Fibroblast of lung (primary cell): ENCODE measurements at regions not wholly inside any gene's neighbourhood (a gene's known extent, or its start where the extent isn't known, plus 50 kb on each side); places are given as distances from the start of the nearest gene placed in this dataset.

ENCODE experiments used
- EZH2 ChIP-seq: IDR thresholded peaks from 2 replicates; pipeline ENCODE4 v1.5.1; 2012; ENCODE audit warnings: low read length, control low read depth, mild to moderate bottlenecking; ENCODE audit errors: missing control alignments
- TF ChIP-seq, protein P1 (sequence below), 2 donors: IDR thresholded peaks in 1 of 2; conservative IDR thresholded peaks in 1 of 2; 1 replicate in 1 of 2; 2 replicates in 1 of 2; pipeline ENCODE4 v1.5.1; 2011 to 2012; ENCODE audit warnings: low read length in 2 of 2, control low read depth in 1 of 2, inconsistent platforms in 1 of 2, low read depth in 1 of 2, mild to moderate bottlenecking in 1 of 2

DNA sequence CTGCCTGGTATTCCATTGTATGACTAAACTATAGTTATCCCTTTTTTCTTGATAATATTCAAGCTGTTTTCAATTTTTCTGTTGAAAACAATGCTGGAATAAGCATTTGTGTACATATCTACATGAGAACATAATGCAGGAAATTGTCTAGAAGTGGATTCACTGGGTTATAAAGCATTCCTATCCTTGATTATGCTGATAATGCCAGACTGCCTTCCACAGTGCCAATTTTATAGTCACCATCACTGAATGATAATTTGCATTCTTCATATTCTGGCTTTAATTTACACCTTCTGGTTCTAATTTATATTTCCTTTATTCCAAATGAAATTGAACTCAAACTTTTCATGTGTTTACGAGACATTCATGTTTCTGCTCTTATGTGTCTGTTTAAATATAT, 651.0 kb upstream of the PLXNA2 start:
- TF ChIP-seq EZH2, result no peak
- TF ChIP-seq, protein P1, sequence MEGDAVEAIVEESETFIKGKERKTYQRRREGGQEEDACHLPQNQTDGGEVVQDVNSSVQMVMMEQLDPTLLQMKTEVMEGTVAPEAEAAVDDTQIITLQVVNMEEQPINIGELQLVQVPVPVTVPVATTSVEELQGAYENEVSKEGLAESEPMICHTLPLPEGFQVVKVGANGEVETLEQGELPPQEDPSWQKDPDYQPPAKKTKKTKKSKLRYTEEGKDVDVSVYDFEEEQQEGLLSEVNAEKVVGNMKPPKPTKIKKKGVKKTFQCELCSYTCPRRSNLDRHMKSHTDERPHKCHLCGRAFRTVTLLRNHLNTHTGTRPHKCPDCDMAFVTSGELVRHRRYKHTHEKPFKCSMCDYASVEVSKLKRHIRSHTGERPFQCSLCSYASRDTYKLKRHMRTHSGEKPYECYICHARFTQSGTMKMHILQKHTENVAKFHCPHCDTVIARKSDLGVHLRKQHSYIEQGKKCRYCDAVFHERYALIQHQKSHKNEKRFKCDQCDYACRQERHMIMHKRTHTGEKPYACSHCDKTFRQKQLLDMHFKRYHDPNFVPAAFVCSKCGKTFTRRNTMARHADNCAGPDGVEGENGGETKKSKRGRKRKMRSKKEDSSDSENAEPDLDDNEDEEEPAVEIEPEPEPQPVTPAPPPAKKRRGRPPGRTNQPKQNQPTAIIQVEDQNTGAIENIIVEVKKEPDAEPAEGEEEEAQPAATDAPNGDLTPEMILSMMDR (conservative IDR thresholded peaks at IDR 0.05 in 1 of 2, IDR thresholded peaks at IDR 0.05 in 1 of 2; ENCODE audit: low read depth in 1 of 2, low read length in 2 of 2), result no peak
